GM23338 (cell line): ENCODE measurements at regions not wholly inside any gene's neighbourhood (a gene's known extent, or its start where the extent isn't known, plus 50 kb on each side); places are given as distances from the start of the nearest gene placed in this dataset.

ENCODE experiments used
- CREB1 ChIP-seq: fragments of 250-450 bp; sonication (Bioruptor Pico); IDR thresholded peaks from 2 replicates; pipeline ENCODE4 v1.5.0; 2020; ENCODE audit warnings: low read depth, mild to moderate bottlenecking, moderate library complexity
- EZH2 ChIP-seq: fragments of 200-600 bp; sonication (generic); IDR thresholded peaks from one replicate; pipeline ENCODE4 v1.8.0; 2017; ENCODE audit warnings: antibody characterized with exemption, mild to moderate bottlenecking, low read depth; ENCODE audit not compliant: unreplicated experiment
- EZH2phosphoT487 ChIP-seq: fragments of 200-600 bp; sonication (generic); IDR thresholded peaks from one replicate; pipeline ENCODE4 v1.8.1; 2018; ENCODE audit warnings: antibody characterized with exemption; ENCODE audit not compliant: unreplicated experiment
- JUNB ChIP-seq: IDR thresholded peaks from one replicate; pipeline ENCODE4 v1.6.1; 2016; ENCODE audit warnings: antibody characterized with exemption; ENCODE audit not compliant: unreplicated experiment
- NANOG ChIP-seq: IDR thresholded peaks from 2 replicates; pipeline ENCODE4 v1.6.1; 2016; ENCODE audit warnings: antibody characterized with exemption, borderline replicate concordance
- POLR2AphosphoS5 ChIP-seq: IDR thresholded peaks from 2 replicates; pipeline ENCODE4 v1.6.1; 2016; ENCODE audit warnings: antibody characterized with exemption, low read depth
- STAT1 ChIP-seq: IDR thresholded peaks from one replicate; pipeline ENCODE4 v1.6.1; 2016; ENCODE audit warnings: antibody characterized with exemption; ENCODE audit not compliant: unreplicated experiment
- ZNF114 ChIP-seq: fragments of 250-450 bp; sonication (Bioruptor Pico); IDR thresholded peaks from 2 replicates; pipeline ENCODE4 v1.5.0; 2020; ENCODE audit warnings: mild to moderate bottlenecking, moderate library complexity
- ZNF331 ChIP-seq: fragments of 250-450 bp; sonication (Bioruptor Pico); IDR thresholded peaks from 2 replicates; pipeline ENCODE4 v1.5.0; 2020; ENCODE audit warnings: low read depth, mild to moderate bottlenecking, moderate library complexity
- ZNF462 ChIP-seq: fragments of 250-450 bp; sonication (Bioruptor Pico); IDR thresholded peaks from 2 replicates; pipeline ENCODE4 v1.5.0; 2020; ENCODE audit warnings: mild to moderate bottlenecking, moderate library complexity
- TF ChIP-seq, protein P1 (sequence below): IDR thresholded peaks from one replicate; pipeline ENCODE4 v1.6.1; 2018; ENCODE audit warnings: antibody characterized with exemption; ENCODE audit not compliant: unreplicated experiment
- TF ChIP-seq, protein P2 (sequence below), 2 experiments: fragments of 200-600 bp in 1 of 2; sonication (generic) in 1 of 2; conservative IDR thresholded peaks; 2 replicates each; pipeline versions ENCODE4 v1.5.1 to v1.6.1; 2016 to 2017; ENCODE audit warnings: antibody characterized with exemption in 2 of 2, low read depth in 2 of 2, mild to moderate bottlenecking in 2 of 2, moderate library complexity in 1 of 2
- TF ChIP-seq, protein P3 (sequence below): IDR thresholded peaks from 2 replicates; pipeline ENCODE4 v1.6.1; 2016; ENCODE audit warnings: antibody characterized with exemption

- TF ChIP-seq, protein P1, sequence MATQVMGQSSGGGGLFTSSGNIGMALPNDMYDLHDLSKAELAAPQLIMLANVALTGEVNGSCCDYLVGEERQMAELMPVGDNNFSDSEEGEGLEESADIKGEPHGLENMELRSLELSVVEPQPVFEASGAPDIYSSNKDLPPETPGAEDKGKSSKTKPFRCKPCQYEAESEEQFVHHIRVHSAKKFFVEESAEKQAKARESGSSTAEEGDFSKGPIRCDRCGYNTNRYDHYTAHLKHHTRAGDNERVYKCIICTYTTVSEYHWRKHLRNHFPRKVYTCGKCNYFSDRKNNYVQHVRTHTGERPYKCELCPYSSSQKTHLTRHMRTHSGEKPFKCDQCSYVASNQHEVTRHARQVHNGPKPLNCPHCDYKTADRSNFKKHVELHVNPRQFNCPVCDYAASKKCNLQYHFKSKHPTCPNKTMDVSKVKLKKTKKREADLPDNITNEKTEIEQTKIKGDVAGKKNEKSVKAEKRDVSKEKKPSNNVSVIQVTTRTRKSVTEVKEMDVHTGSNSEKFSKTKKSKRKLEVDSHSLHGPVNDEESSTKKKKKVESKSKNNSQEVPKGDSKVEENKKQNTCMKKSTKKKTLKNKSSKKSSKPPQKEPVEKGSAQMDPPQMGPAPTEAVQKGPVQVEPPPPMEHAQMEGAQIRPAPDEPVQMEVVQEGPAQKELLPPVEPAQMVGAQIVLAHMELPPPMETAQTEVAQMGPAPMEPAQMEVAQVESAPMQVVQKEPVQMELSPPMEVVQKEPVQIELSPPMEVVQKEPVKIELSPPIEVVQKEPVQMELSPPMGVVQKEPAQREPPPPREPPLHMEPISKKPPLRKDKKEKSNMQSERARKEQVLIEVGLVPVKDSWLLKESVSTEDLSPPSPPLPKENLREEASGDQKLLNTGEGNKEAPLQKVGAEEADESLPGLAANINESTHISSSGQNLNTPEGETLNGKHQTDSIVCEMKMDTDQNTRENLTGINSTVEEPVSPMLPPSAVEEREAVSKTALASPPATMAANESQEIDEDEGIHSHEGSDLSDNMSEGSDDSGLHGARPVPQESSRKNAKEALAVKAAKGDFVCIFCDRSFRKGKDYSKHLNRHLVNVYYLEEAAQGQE = no peak
- TF ChIP-seq, protein P2, sequence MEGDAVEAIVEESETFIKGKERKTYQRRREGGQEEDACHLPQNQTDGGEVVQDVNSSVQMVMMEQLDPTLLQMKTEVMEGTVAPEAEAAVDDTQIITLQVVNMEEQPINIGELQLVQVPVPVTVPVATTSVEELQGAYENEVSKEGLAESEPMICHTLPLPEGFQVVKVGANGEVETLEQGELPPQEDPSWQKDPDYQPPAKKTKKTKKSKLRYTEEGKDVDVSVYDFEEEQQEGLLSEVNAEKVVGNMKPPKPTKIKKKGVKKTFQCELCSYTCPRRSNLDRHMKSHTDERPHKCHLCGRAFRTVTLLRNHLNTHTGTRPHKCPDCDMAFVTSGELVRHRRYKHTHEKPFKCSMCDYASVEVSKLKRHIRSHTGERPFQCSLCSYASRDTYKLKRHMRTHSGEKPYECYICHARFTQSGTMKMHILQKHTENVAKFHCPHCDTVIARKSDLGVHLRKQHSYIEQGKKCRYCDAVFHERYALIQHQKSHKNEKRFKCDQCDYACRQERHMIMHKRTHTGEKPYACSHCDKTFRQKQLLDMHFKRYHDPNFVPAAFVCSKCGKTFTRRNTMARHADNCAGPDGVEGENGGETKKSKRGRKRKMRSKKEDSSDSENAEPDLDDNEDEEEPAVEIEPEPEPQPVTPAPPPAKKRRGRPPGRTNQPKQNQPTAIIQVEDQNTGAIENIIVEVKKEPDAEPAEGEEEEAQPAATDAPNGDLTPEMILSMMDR (conservative IDR thresholded peaks at IDR 0.05; ENCODE audit: low read depth in 2 of 2) = no peak
- TF ChIP-seq JUNB (no peak), EZH2 (no peak), POLR2AphosphoS5 (no peak), EZH2phosphoT487 (no peak), CREB1 (CRISPR knock-in tag) (no peak), ZNF114 (CRISPR knock-in tag) (no peak), ZNF331 (no peak), NANOG (no peak), STAT1 (no peak), ZNF462 (CRISPR knock-in tag) (no peak)
- TF ChIP-seq, protein P3, sequence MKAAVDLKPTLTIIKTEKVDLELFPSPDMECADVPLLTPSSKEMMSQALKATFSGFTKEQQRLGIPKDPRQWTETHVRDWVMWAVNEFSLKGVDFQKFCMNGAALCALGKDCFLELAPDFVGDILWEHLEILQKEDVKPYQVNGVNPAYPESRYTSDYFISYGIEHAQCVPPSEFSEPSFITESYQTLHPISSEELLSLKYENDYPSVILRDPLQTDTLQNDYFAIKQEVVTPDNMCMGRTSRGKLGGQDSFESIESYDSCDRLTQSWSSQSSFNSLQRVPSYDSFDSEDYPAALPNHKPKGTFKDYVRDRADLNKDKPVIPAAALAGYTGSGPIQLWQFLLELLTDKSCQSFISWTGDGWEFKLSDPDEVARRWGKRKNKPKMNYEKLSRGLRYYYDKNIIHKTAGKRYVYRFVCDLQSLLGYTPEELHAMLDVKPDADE = no peak
Observed at GRCh38 chr9:109940561-109940960, 160.6 kb downstream of the PALM2AKAP2 start.
